Astrocyte (in vitro differentiated cells and primary cell): ENCODE measurements at regions not wholly inside any gene's neighbourhood (a gene's known extent, or its start where the extent isn't known, plus 50 kb on each side); places are given as distances from the start of the nearest gene placed in this dataset.

Experiments
- DNase-seq: peaks from one replicate; pipeline ENCODE4 v3.0.0-alpha.2; 2010; ENCODE audit warnings: low read depth
- FAIRE-seq: peaks from 2 replicates; lab custom pipeline; 2011; peaks lifted over from hg19 to GRCh38; lab: Jason Lieb, UNC
- H2AFZ ChIP-seq: 2 replicates; pipeline ENCODE4 v1.6.0; 2012; ENCODE audit warnings: low read depth, low read length, inconsistent platforms
- H3K27ac ChIP-seq: 2 replicates; pipeline ENCODE4 v1.5.1; 2011; ENCODE audit warnings: low read depth, low read length, inconsistent platforms
- H3K27me3 ChIP-seq: 2 replicates; pipeline ENCODE4 v1.6.0; 2011; ENCODE audit warnings: low read length, inconsistent platforms; ENCODE audit not compliant: insufficient read depth
- H3K36me3 ChIP-seq: 2 replicates; pipeline ENCODE4 v1.5.1; 2011; ENCODE audit warnings: low read length, inconsistent platforms; ENCODE audit not compliant: insufficient read depth
- H3K4me1 ChIP-seq: 2 replicates; pipeline ENCODE4 v1.5.1; 2011; ENCODE audit warnings: low read length, inconsistent platforms; ENCODE audit not compliant: insufficient read depth
- H3K4me2 ChIP-seq: 2 replicates; pipeline ENCODE4 v1.6.0; 2012; ENCODE audit warnings: low read length, inconsistent platforms
- H3K4me3 ChIP-seq: 2 replicates; pipeline ENCODE4 v1.5.1; 2011; ENCODE audit warnings: low read depth, mild to moderate bottlenecking, low read length, inconsistent platforms; ENCODE audit not compliant: insufficient read depth
- H3K79me2 ChIP-seq: 2 replicates; pipeline ENCODE4 v1.6.0; 2012; ENCODE audit warnings: mild to moderate bottlenecking, low read length, inconsistent platforms; ENCODE audit not compliant: insufficient read depth
- H3K9ac ChIP-seq: 2 replicates; pipeline ENCODE4 v1.6.0; 2012; ENCODE audit warnings: mild to moderate bottlenecking, low read length, inconsistent platforms
- H3K9me3 ChIP-seq: 2 replicates; pipeline ENCODE4 v1.5.1; 2012; ENCODE audit warnings: low read depth, mild to moderate bottlenecking, low read length, inconsistent platforms; ENCODE audit not compliant: insufficient read depth
- H4K20me1 ChIP-seq: 2 replicates; pipeline ENCODE4 v1.6.0; 2012; ENCODE audit warnings: low read length, inconsistent platforms; ENCODE audit not compliant: insufficient read depth
- H3K27ac Mint-ChIP-seq: one replicate; pipeline ENCODE4 v1.8.0; 2021; ENCODE audit warnings: mild to moderate bottlenecking, mixed read lengths; ENCODE audit not compliant: unreplicated experiment
- H3K27me3 Mint-ChIP-seq: one replicate; pipeline ENCODE4 v1.8.0; 2021; ENCODE audit warnings: low read depth, mixed read lengths; ENCODE audit not compliant: unreplicated experiment
- H3K36me3 Mint-ChIP-seq: one replicate; pipeline ENCODE4 v1.8.0; 2021; ENCODE audit warnings: low read depth, mixed read lengths; ENCODE audit not compliant: unreplicated experiment
- H3K4me1 Mint-ChIP-seq: one replicate; pipeline ENCODE4 v1.8.0; 2021; ENCODE audit warnings: low read depth, mixed read lengths; ENCODE audit not compliant: unreplicated experiment
- H3K4me3 Mint-ChIP-seq: one replicate; pipeline ENCODE4 v1.8.0; 2021; ENCODE audit warnings: mild to moderate bottlenecking, moderate library complexity, mixed read lengths; ENCODE audit not compliant: unreplicated experiment
- H3K9me3 Mint-ChIP-seq: one replicate; pipeline ENCODE4 v1.8.0; 2021; ENCODE audit warnings: mild to moderate bottlenecking, mixed read lengths; ENCODE audit not compliant: unreplicated experiment
- EZH2 ChIP-seq: IDR thresholded peaks from 2 replicates; pipeline ENCODE4 v1.6.1; 2012; ENCODE audit warnings: mild to moderate bottlenecking, low read length, inconsistent platforms; ENCODE audit not compliant: insufficient read depth
- TF ChIP-seq, protein P1 (sequence below): IDR thresholded peaks from 2 replicates; pipeline ENCODE4 v1.5.1; 2011; ENCODE audit warnings: low read depth, mild to moderate bottlenecking, inconsistent platforms, low read length, moderate library complexity; ENCODE audit not compliant: insufficient read depth

- Histone ChIP-seq H2AFZ (no peak overlapping the region), H3K79me2 (no peaks in the 10 kb centered on the region), H3K36me3 (no peaks in the 10 kb centered on the region), H3K9me3 (peaks cover 7% of the 10 kb centered on the region), H3K4me3 (no peak overlapping the region), H4K20me1 (no peaks in the 10 kb centered on the region), H3K27ac (no peak overlapping the region), H3K4me1 (no peaks in the 10 kb centered on the region), H3K27me3 (no peaks in the 10 kb centered on the region), H3K4me2 (no peak overlapping the region), H3K9ac (no peak overlapping the region)
- Mint-ChIP-seq H3K4me3 (no peak overlapping the region), H3K9me3 (peaks cover 13% of the 10 kb centered on the region), H3K27ac (no peak overlapping the region), H3K36me3 (no peaks in the 10 kb centered on the region), H3K4me1 (no peaks in the 10 kb centered on the region), H3K27me3 (peaks cover 45% of the 10 kb centered on the region)
- FAIRE-seq (no peak), DNase-seq (no peak)
- TF ChIP-seq, protein P1, sequence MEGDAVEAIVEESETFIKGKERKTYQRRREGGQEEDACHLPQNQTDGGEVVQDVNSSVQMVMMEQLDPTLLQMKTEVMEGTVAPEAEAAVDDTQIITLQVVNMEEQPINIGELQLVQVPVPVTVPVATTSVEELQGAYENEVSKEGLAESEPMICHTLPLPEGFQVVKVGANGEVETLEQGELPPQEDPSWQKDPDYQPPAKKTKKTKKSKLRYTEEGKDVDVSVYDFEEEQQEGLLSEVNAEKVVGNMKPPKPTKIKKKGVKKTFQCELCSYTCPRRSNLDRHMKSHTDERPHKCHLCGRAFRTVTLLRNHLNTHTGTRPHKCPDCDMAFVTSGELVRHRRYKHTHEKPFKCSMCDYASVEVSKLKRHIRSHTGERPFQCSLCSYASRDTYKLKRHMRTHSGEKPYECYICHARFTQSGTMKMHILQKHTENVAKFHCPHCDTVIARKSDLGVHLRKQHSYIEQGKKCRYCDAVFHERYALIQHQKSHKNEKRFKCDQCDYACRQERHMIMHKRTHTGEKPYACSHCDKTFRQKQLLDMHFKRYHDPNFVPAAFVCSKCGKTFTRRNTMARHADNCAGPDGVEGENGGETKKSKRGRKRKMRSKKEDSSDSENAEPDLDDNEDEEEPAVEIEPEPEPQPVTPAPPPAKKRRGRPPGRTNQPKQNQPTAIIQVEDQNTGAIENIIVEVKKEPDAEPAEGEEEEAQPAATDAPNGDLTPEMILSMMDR, result no peak
- TF ChIP-seq EZH2, result no peak
These were observed 124.0 kb downstream of the OLFM1 start for GRCh38 chr9:135211524-135211890.

DNA sequence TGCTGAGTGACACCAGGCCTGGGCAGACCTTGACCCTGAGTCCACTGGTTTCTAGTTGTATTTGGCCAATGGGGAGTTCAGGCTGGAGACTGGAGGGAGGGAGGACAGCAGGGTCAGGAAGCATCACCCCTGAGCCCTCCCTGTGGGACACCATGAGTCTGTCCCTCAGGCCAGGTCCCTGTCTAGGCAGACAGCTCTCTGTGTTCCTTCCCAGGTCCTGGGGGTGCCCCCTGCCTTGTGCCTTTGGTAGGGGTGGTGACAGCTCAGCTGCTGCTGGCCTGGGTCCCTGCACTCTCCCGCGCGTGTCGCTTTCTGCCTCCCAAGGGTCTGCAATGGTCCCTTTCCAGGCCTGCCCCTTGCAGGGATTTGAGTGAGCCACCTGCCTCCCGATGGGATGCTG lies 125.5 kb downstream of the OLFM1 start:
- H3K27ac ChIP-seq, result no peak overlapping the region
- peaks cover 6% of the 10 kb centered on the region for H3K27me3 ChIP-seq
- H2AFZ ChIP-seq, result no peak overlapping the region
- H3K36me3 ChIP-seq, result no peaks in the 10 kb centered on the region
- Mint-ChIP-seq H3K4me1 (no peaks in the 10 kb centered on the region), H3K27me3 (peaks cover 57% of the 10 kb centered on the region), H3K36me3 (no peaks in the 10 kb centered on the region), H3K9me3 (peaks cover 13% of the 10 kb centered on the region), H3K27ac (no peak overlapping the region), H3K4me3 (no peak overlapping the region)
- H3K9me3 ChIP-seq, result peaks cover 7% of the 10 kb centered on the region
- H3K4me1 ChIP-seq, result no peaks in the 10 kb centered on the region
- DNase-seq (no peak), FAIRE-seq (no peak)
- H3K4me3 ChIP-seq, result no peak overlapping the region
- H3K4me2 ChIP-seq, result no peak overlapping the region
- no peaks in the 10 kb centered on the region for H3K79me2 ChIP-seq
- H3K9ac ChIP-seq, result no peak overlapping the region
- H4K20me1 ChIP-seq, result no peaks in the 10 kb centered on the region
- no peak for TF ChIP-seq EZH2
- TF ChIP-seq, protein P1, result no peak

DNA sequence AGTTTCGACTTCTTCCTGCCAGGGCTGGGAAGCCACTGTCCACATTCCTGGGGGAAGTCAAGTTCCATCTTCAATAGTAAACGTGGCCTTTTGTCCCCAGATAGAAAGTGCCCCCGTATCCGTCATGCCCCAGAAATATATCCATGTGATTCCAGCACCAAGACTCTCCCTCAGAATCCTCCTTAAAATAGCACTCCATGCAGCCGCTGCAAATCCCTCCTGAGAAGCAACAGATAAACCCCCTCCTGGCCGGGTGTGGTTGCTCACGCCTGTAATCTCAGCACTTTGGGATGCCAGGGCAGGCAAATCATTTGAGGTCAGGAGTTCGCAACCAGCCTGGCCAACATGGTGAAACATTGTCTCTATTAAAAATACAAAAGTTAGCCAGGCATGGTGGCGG lies 126.1 kb downstream of the OLFM1 start:
- Mint-ChIP-seq H3K27ac (no peak overlapping the region), H3K9me3 (peaks cover 13% of the 10 kb centered on the region), H3K4me3 (no peak overlapping the region), H3K4me1 (no peaks in the 10 kb centered on the region), H3K36me3 (no peaks in the 10 kb centered on the region), H3K27me3 (peaks cover 58% of the 10 kb centered on the region)
- no peak overlapping the region for H3K27ac ChIP-seq
- no peaks in the 10 kb centered on the region for H3K4me1 ChIP-seq
- no peak for DNase-seq
- no peak for FAIRE-seq
- H4K20me1 ChIP-seq, result no peaks in the 10 kb centered on the region
- H3K9me3 ChIP-seq, result peaks cover 7% of the 10 kb centered on the region
- H2AFZ ChIP-seq, result no peak overlapping the region
- no peak overlapping the region for H3K4me2 ChIP-seq
- no peak overlapping the region for H3K9ac ChIP-seq
- TF ChIP-seq, protein P1, result no peak
- no peak for TF ChIP-seq EZH2
- H3K27me3 ChIP-seq, result peaks cover 9% of the 10 kb centered on the region
- H3K36me3 ChIP-seq, result no peaks in the 10 kb centered on the region
- no peak overlapping the region for H3K4me3 ChIP-seq
- H3K79me2 ChIP-seq, result no peaks in the 10 kb centered on the region
